NCI-H82 treated with DMSO at 0.1 percent for 48 hours (cell line): ENCODE measurements at regions not wholly inside any gene's neighbourhood (a gene's known extent, or its start where the extent isn't known, plus 50 kb on each side); places are given as distances from the start of the nearest gene placed in this dataset.
"Not testable (repeated sequence)": the region's sequence is repeated elsewhere in the genome, so short reads cannot be mapped to it uniquely, and the experiment has no call there.

Experiments
- DNase-seq: peaks from one replicate; lab custom pipeline; 2025; ENCODE audit not compliant: unreplicated experiment; lab: John Stamatoyannopoulos, UW

- no peak for DNase-seq
These were observed 136.0 kb upstream of the SPOPL start for GRCh38 chr2:138365581-138365980.

- DNase-seq: no peak
These were observed 131.7 kb upstream of the SPOPL start for GRCh38 chr2:138369856-138370255.

GRCh38 chr2:138373993-138374408 is 127.6 kb upstream of the SPOPL start:
- DNase-seq: peak; percentile 68

GRCh38 chr2:138381373-138381772 is 120.2 kb upstream of the SPOPL start:
- no peak for DNase-seq

- DNase-seq: no peak
These were observed 118.9 kb upstream of the SPOPL start for GRCh38 chr2:138382672-138383071.

GRCh38 chr2:138386191-138386590 is 115.4 kb upstream of the SPOPL start:
- DNase-seq: not testable (repeated sequence)

DNA sequence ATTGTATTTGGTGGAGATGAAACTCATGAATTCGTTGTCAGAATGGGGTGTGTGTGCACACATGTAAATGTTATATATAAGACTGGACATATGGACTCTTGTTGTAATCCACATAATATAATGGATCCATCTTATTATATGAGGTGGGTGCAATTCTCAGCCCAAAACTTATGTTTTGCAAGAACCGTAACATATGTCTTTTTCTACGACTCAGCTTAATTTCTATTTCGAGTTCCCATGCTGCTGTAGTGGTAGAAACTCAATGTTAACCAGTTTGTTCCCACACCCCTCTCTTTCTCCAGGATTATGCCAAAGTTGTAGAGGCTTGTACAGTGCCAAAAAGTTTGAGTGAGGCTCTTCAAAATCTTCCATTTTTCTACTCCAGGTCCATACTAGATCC is 112.5 kb upstream of the SPOPL start:
- DNase-seq: no peak

- peak; percentile 58 for DNase-seq
These were observed 111.1 kb upstream of the SPOPL start for GRCh38 chr2:138390316-138390945.

DNA sequence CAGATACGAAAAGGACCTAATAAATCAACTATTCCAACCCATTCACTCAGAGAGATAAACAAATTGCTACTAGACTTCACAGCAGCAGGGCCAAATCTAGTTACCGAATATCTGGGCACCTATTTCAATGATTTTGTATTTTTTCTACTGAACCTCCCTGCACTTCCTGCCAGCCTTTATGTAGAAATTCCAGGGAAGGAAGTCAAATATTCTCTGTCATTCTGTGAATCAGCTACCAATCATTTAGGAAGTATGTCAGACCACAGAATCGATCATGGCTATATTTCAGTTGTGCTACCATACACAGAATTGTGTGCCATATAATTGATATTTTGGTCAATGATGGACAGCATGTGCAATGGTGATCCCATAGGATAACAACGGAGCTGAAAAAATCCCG is 109.6 kb upstream of the SPOPL start:
- no peak for DNase-seq

DNA sequence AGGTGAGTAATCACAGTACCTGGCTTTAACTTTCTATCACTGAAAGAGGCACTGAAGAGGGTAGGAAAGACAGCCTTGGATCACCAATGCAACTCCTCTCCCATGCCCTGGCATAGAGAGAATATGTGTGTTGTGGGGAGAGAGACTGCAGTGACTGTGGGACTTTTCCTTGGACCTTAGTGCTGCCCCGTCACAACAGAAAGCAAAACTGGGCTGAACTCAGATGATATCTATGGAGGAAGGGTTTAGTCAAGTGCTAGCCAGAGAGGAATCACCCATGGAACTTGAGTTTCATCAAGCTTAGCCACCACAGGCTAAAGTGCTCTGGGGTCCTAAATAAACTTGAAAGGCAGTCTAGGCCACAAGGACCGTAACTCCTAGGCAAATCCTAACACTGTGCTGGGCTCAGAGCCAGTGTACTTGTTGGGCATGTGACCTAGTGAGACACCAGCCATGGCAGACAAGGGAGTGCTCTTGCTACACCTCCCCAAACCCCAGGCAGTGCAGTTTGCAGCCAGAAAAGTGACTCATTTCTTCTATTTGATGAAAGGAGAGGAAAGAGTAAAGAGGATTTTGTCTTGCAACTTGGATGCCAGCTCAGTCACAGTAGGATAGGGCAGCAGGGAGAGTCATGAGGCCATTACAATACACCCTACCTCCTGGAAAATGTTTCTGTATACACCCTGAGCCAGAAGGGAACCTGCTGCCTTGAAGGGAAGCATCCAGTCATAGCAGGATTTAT is 105.8 kb upstream of the SPOPL start:
- DNase-seq: no peak

GRCh38 chr2:138396843-138397242 is 104.7 kb upstream of the SPOPL start:
- no peak for DNase-seq

GRCh38 chr2:138403431-138403927 is 98.1 kb upstream of the SPOPL start:
- no peak for DNase-seq

DNA sequence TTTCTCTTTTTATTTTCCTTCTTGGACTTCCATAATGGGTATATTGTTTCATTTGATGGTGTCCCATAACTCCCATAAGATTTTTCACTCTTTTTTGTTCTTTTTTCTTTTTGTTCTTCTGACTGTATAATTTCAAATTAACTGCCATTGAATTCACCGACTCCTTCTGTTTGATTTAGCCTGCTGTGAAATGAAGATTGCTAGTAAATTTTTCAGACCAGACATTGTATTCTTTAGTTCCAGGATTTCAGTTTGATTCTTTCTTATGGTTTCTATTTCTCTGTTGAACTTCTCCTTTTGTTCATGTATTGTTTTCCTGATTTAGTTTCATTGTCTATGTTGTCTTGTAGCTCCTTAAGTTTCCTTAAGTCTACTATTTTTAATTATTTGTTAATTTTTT is 87.6 kb upstream of the SPOPL start:
- DNase-seq: no peak

- no peak for DNase-seq
These were observed 85.6 kb upstream of the SPOPL start for GRCh38 chr2:138415985-138416384.

GRCh38 chr2:138418453-138418852 is 83.1 kb upstream of the SPOPL start:
- no peak for DNase-seq

DNA sequence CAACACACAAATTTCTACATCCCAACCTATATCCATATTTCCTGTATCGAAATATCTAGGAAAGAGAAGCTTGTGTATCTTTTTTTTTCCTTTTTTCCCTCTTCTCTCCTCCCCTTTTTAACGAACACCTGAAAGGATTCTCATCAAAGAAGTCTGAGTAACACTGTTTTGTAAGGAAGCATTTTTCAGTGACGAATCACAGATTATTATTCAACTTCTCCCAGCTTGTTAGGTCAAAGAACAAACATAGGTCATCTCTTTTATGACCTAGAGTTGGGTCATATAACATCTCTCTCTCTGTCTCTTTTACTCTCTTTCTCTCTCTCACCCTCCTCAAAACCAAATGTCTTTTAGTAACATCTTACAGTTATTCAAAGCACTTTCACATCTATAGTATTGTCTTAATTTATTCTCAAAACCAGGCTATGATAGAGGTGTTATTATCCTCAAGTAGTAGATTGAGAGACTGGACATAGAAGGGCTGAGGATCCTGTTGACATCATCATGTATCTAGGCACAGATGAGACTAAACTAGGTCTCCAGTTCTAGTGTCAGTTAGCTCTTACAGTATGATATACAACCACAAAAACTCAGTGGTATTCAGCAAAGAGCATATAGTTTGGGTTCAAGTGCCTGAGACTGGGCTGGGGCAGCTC is 80.1 kb upstream of the SPOPL start:
- no peak for DNase-seq

- no peak for DNase-seq
These were observed 79.6 kb upstream of the SPOPL start for GRCh38 chr2:138421971-138422335.

GRCh38 chr2:138423198-138423597 is 78.4 kb upstream of the SPOPL start:
- no peak for DNase-seq

DNA sequence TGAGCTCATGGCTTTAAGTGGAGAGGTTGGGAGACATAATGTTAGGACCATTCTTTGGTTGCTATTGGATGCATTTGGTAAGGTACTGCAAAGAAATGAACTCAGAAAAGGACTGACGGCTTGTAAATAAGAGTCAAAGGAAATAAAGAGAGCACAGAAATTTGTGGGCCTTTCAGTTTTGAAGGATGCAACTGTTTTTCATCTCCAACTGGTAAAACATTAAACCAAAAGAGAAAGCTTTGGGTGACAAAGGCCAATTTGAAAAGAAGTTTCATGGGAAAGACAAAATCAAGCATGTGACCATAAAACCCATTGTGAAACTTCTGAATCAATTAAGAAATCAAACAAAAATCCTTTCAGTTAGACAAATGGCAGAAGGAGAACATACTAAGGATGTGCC is 77.8 kb upstream of the SPOPL start:
- no peak for DNase-seq

- DNase-seq: no peak
These were observed 77.0 kb upstream of the SPOPL start for GRCh38 chr2:138424436-138425140.

- not testable (repeated sequence) for DNase-seq
These were observed 75.5 kb upstream of the SPOPL start for GRCh38 chr2:138426116-138426515.
